NB4 (cell line): ENCODE measurements at regions not wholly inside any gene's neighbourhood (a gene's known extent, or its start where the extent isn't known, plus 50 kb on each side); places are given as distances from the start of the nearest gene placed in this dataset.

ENCODE experiments used
- CTCF ChIP-seq: IDR thresholded peaks from one replicate; pipeline ENCODE4 v1.5.1; 2012; ENCODE audit warnings: low read depth, low read length
- MAX ChIP-seq: IDR thresholded peaks from 2 replicates; pipeline ENCODE4 v1.6.1; 2011; ENCODE audit warnings: low read depth, low read length
- POLR2A ChIP-seq: IDR thresholded peaks from 2 replicates; pipeline ENCODE4 v1.6.1; 2011; ENCODE audit warnings: mild to moderate bottlenecking; ENCODE audit not compliant: insufficient read length; ENCODE audit errors: extremely low read depth

DNA sequence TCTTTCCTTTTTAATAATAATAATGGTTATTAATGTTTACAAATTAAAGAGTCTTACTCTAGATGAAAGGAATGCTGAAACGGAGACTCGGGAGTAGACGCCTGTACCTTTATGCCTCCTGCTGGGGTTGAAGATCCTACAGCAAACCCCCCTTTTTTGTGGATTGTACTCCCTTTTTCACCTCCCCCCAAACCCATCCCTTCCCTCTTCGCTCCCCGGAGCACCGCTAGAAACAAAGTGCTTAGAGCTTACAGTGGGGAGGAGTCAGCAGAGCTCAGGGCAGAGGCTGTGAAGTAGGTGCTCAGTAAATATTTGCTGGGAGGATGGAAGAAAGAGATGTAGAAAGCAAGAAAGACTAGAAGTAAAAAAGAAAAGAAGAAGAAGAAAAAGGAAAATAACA, 169.7 kb downstream of the NXPE2 start:
- TF ChIP-seq POLR2A, result no peak
- TF ChIP-seq CTCF, result no peak
- TF ChIP-seq MAX, result no peak
